ENCODE measurements at regions not wholly inside any gene's neighbourhood (a gene's known extent, or its start where the extent isn't known, plus 50 kb on each side); places are given as distances from the start of the nearest gene placed in this dataset.

- DNase-seq: no peak
These were observed 365.5 kb downstream of the MN1 start for GRCh38 chr22:27435844-27436576.

GRCh38 chr22:27436591-27436990 is 365.0 kb downstream of the MN1 start:
- no peak for DNase-seq

GRCh38 chr22:27437570-27437969 is 364.0 kb downstream of the MN1 start:
- DNase-seq: no peak

GRCh38 chr22:27438271-27438980 is 363.1 kb downstream of the MN1 start:
- DNase-seq: no peak

GRCh38 chr22:27439131-27439530 is 362.4 kb downstream of the MN1 start:
- no peak for DNase-seq

- no peak for DNase-seq
These were observed 361.2 kb downstream of the MN1 start for GRCh38 chr22:27440304-27440865.

GRCh38 chr22:27441706-27442475 is 359.7 kb downstream of the MN1 start:
- DNase-seq: no peak

- no peak for DNase-seq
These were observed 358.2 kb downstream of the MN1 start for GRCh38 chr22:27443306-27443705.

GRCh38 chr22:27445881-27446280 is 355.7 kb downstream of the MN1 start:
- DNase-seq: no peak

- DNase-seq: no peak
These were observed 354.3 kb downstream of the MN1 start for GRCh38 chr22:27447289-27447688.

GRCh38 chr22:27450448-27450847 is 351.1 kb downstream of the MN1 start:
- DNase-seq: no peak

GRCh38 chr22:27452245-27452644 is 349.3 kb downstream of the MN1 start:
- no peak for DNase-seq

- no peak for DNase-seq
These were observed 348.6 kb downstream of the MN1 start for GRCh38 chr22:27452922-27453321.

GRCh38 chr22:27453725-27454124 is 347.8 kb downstream of the MN1 start:
- DNase-seq: no peak

GRCh38 chr22:27454807-27455450 is 346.6 kb downstream of the MN1 start:
- no peak for DNase-seq

- DNase-seq: no peak
These were observed 346.0 kb downstream of the MN1 start for GRCh38 chr22:27455526-27455925.

GRCh38 chr22:27456696-27457503 is 344.7 kb downstream of the MN1 start:
- DNase-seq: no peak

GRCh38 chr22:27459999-27460398 is 341.6 kb downstream of the MN1 start:
- DNase-seq: no peak

GRCh38 chr22:27460591-27461347 is 340.8 kb downstream of the MN1 start:
- no peak for DNase-seq

- no peak for DNase-seq
These were observed 340.1 kb downstream of the MN1 start for GRCh38 chr22:27461470-27461869.

- no peak for DNase-seq
These were observed 339.4 kb downstream of the MN1 start for GRCh38 chr22:27462190-27462589.
